T47D (cell line): ENCODE measurements at regions not wholly inside any gene's neighbourhood (a gene's known extent, or its start where the extent isn't known, plus 50 kb on each side); places are given as distances from the start of the nearest gene placed in this dataset.
"Not testable (repeated sequence)": the region's sequence is repeated elsewhere in the genome, so short reads cannot be mapped to it uniquely, and the experiment has no call there.

Source experiments
- DNase-seq, 2 experiments: peaks; one replicate each; pipeline versions ENCODE4 v3.0.0 to v3.0.0-alpha.2; 2011 to 2012; ENCODE audit warnings: low read depth in 1 of 2, low spot score in 1 of 2
- JUND ChIP-seq: IDR thresholded peaks from 2 replicates; pipeline ENCODE4 v1.6.1; 2012; ENCODE audit warnings: low read depth
- in situ Hi-C: cut with HindIII; loops from 2 replicates; pipeline ENCODE4 v1.10.0; 2016; ENCODE audit warnings: low sequenced_read_pairs, low pct_unique_long_range_greater_than_20kb

DNA sequence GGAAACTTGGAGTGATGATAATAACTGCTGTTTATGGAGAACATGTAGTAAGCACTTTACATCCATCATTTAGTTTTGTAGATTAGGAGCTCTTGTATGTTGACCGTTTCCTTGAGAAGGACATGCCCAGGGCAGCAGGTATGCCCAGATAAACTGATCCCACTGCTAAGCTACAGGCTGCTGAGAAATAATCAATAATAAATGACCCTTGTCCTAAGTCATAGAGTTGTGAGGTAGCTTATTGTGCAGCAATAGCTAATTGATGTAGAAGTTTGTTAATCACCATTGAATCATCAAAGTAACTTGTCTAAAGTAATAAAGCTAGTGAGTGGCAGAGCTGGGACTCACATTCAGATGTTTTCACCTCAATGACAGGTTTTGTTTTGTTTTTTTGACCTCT, 287.2 kb upstream of the CYRIA start:
- in situ Hi-C loops, result no loop called here
- DNase-seq, result no peak
- TF ChIP-seq JUND, result no peak

DNA sequence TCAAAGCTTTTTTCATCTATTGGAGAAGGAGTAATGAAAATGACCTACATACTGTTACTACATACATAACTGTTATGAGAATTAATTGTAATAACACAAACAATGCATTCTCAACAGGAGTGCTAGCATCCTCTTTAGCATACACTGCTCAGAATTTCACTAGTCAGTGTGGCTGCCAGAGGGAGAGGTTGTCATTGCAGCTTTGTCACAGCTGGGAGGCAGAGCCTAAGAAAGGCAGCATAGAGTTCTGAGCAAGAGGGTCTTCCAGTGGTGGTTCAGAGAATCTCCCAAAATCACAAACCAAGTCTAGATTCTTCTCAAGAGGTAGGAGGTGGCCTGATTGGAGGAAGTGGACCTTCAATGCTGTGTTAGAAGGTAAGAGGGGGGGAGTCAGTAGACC, 286.7 kb upstream of the CYRIA start:
- DNase-seq, result no peak
- in situ Hi-C loops, result no loop called here
- TF ChIP-seq JUND, result no peak

DNA sequence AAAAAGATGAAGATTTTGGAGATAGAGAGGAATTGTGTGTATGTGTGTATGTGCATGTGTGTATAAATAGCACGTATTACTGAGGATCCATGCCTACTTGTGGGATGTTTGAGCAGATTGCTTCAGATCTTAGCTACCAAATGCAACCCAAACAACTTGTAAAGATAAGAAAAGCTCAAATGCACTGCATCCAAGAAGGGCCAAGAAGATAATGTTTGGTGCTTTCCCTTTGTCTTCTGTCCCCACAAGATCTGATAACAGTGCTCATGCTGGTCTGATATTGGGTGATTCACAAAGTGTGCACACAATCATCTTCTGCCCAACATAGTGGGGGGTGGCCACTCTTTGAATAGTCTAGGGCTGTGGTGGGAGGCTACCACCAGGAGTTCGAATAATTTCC, 284.8 kb upstream of the CYRIA start:
- no peak for DNase-seq
- TF ChIP-seq JUND, result no peak
- in situ Hi-C loops, result no loop called here

DNA sequence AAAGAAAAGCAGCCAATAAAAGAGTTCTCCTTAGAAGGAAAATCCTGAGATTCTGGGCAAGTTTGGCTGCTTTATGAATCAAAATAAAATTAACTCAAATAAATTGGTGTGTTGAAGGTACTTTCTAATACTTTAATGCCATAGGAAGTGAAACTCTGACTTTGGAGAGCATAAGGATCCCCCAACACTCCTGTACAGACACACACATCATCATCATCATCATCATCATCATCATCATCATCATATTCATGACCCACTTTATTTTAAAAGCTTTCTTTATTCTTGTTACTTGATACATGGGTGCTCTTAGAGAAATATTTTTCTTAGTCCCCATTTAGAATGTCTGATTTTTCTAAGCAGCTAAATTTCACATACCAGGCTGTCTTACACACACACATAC, 283.1 kb upstream of the CYRIA start:
- no peak for DNase-seq
- no peak for TF ChIP-seq JUND
- in situ Hi-C loops, result no loop called here

DNA sequence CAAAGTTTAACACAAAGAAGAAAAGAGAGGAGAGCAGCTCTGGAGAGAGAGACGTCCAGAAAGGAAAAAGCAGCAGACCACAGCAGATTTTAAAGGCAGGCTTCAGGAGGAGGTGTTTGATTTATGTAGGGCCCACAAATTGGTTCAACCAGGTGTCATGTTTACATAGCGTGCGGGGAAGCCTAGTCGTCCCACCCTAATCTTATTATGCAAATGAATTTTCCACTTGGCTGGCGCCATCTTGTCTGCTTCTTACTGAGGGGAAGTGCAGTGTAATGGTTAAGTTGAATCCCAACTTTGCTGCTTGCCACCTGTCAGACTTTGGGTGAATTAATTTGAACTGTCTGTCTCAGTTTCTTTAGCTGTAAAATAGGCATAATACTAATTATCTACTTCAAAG, 282.4 kb upstream of the CYRIA start:
- in situ Hi-C loops, result no loop called here
- TF ChIP-seq JUND, result no peak

DNA sequence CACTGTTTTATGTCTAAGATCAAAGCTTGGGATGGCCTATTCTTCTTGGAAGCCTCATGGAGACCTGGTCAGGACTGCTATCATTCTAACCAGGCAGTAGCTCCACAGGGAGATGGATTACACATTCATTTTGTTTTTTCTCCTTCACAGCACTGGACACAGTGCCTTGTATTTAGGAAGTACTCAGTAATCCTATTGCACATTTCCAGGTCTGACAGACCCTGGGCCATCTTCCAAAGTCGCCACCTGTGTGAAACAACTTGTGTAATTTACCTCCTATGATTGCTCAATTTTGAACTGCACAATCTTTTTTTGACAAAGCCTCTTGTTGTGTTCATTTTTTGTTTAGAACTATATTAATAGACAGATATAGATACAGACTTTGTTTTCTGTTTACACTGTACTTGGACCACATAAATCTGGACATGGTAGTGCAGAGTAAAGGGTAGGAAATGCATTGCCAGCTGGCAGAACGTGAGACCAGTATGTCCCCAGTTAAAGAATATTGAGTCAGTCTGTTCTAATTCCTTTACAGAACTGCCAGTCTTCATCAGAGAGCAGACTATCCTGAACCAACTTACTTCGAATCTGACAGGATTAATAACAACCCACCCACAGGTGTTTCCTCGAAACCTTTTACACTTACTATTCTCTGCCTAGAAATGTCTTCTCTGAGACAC, 277.8 kb upstream of the CYRIA start:
- in situ Hi-C loops, result no loop called here
- no peak for TF ChIP-seq JUND
- DNase-seq, result no peak

More for the DNA sequence above, 282.4 kb upstream of the CYRIA start:
- DNase-seq, result no peak

DNA sequence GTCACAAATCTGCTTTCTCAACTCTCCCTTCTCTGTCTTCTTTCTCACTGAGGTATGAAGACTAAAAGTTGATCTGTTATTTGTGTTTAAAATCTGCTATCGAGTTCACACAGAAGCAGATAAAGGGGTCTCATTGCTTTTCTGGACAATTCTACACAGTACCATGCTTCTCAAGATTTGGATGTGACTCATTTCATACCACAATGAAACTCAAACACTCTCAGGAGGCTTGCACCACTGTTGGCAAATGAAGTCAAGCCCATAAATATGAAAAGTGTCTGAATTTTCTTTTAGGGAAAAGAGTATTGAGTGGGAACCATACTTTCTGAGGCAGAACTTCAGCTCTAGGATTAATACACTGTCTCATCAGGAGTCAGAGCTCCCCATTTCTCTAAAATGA, 274.6 kb upstream of the CYRIA start:
- no peak for TF ChIP-seq JUND
- DNase-seq, result no peak
- in situ Hi-C loops, result no loop called here

DNA sequence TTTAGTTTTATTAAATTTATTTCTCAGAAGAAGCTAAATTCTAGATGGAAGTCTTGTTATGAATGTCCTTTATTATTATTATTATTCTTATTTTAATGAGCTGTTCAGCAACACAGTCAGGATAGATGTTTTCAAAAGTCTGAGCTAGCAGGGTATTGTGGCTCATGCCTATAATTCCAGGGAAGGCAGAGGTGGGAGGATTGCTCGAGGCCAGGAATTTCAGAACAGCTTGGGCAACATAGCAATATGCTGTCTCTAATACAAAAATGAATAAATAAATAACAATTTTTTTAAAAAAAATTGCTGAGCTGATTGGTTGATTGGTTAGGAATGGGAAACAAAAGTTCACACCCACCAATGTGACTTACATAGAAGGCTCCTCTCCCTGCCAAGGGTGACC, 274.1 kb upstream of the CYRIA start:
- no peak for TF ChIP-seq JUND
- DNase-seq, result no peak
- in situ Hi-C loops, result no loop called here

DNA sequence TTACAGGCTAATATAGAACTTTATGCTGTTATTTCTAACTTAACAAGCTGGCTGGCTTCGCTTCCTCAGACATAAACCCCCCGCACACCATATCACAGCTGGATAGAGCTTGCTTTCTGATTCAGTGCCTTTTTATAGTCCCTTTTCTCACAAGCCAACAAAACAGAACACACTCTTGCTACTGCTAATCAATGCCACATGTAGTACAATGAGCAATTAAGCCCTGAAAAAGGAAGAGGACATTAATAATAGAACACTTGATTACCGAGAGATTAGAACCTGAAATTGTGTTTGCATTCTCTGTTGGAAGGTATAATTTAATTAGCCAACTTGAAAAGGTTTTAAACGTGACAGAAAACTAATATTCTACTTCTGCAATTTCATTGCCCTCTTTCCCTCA, 267.7 kb upstream of the CYRIA start:
- no peak for TF ChIP-seq JUND
- in situ Hi-C loops, result no loop called here

DNA sequence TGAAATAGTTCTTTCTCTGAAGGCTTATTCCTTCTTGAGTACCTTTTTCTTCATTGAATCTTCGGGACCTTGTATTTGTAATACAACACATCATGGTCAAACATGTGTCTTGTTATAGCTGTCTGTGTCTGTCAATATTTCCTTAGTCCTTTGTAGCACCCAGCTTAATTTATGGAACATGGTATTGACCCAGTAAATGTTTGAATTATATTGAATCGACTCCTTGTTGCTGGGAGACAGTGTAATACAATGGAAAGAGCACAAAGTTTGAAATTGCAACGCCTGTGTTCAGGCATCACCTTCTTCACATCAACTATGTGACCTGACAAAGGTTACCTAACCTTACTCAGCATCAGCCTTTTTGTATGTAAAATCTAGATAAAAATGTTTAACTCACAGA, 267.2 kb upstream of the CYRIA start:
- TF ChIP-seq JUND, result no peak
- in situ Hi-C loops, result no loop called here
- no peak for DNase-seq

More for the DNA sequence above, 267.7 kb upstream of the CYRIA start:
- no peak for DNase-seq

DNA sequence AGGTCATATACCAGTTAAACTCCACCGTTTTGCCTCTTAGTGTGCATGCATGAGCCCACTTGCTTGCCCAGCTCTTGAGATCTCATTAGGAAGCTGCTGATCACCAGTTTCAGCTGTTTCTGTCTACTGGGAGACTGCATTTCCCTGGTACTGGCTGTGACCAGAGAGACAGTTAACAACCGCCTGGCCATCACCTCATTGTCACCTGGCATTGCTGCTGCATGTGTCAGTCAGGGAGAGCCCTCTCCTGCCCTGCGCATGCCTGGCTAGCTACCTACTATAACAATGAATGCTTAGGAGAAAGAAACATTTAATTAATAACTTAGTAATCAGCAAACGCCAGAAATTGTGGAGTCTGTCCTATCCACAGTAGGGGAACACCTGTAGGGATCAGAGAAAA, 265.8 kb upstream of the CYRIA start:
- in situ Hi-C loops, result no loop called here

DNA sequence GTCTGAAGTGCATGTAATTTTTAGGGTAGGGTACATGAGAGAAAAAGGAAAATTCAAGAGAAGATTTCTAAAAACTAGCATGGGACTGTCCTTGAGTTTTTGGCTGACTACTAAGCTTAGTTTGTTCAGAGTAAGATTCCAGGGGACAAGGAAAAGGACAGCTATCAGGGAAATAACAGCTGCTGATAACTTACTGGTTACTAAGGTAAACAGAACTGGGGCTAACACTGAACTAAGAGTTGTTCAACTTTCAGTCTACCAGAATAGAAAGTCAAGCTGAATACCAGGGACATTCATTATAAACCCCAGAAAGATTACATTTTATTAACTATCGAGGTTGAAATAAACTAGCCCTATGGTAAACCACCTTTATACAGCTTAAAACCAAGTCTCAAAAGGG, 261.8 kb upstream of the CYRIA start:
- no peak for DNase-seq
- TF ChIP-seq JUND, result no peak
- in situ Hi-C loops, result no loop called here

More for the DNA sequence above, 265.8 kb upstream of the CYRIA start:
- no peak for DNase-seq
- no peak for TF ChIP-seq JUND

DNA sequence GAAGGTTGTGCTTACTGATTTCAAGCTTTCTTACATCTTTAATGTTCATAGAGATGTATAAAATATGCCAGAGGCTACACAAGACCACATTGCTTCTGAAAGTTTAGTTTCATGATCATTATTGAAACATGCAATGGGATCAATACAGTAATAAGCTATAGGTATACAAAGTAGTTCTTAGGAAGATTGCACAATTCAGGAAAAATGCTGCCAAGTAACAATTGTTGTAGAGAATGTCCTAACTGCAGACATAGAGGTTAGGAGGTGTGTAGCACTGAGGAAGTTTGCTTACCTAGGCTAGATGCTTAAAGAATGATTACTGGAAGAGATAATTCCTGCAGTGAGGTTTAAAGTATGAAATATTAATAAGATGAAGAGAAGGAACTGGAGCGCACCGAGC, 259.5 kb upstream of the CYRIA start:
- no peak for TF ChIP-seq JUND
- in situ Hi-C loops, result no loop called here

DNA sequence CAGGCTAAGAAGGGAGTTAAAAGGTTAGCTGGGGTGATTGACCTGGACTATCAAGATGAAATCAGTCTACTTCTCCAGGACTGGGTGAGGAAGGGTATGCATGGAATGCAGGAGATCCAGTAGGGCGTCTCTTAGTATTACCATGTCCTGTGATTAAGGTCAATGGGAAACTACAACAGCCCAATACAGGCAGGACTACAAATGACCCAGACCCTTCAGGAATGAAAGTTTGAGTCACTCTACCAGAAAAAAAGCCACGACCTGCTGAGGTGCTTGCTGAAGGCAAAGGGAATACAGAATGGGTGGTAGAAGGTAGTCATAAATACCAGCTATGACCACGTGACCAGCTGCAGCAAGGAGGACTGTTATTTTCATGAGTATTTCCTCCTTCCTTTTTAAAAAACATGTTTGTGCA, 249.7 kb upstream of the CYRIA start:
- in situ Hi-C loops, result not testable (repeated sequence)
- DNase-seq, result peak in 1 of 2 experiments; percentile 34

More for the DNA sequence above, 259.5 kb upstream of the CYRIA start:
- DNase-seq, result no peak

DNA sequence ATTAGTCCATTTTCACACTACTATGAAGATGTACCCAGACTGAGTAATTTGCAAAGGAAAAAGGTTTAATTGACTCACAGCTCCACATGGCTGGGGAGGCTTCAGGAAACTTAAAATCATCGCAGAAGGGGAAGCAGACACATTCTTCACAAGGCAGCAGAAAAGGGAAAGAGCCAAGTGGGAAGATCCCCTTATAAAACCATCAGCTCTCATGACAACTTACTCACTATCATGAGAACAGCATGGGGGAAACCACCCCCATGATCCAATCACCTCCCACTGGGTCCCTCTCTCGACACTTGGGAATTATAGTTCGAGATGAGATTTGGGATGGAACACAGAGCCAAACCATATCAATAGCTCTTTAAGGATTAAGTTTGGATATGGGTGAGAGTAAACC, 246.1 kb upstream of the CYRIA start:
- in situ Hi-C loops, result no loop called here
- no peak for DNase-seq

More for the DNA sequence above, 246.1 kb upstream of the CYRIA start:
- no peak for TF ChIP-seq JUND
